GM13976 (cell line): ENCODE measurements at regions not wholly inside any gene's neighbourhood (a gene's known extent, or its start where the extent isn't known, plus 50 kb on each side); places are given as distances from the start of the nearest gene placed in this dataset.

ENCODE experiments used
- DNase-seq: peaks from one replicate; pipeline ENCODE4 v3.0.0; 2012; ENCODE audit warnings: low spot score
- CTCF ChIP-seq: IDR thresholded peaks from 2 replicates; pipeline ENCODE4 v1.5.1; 2012; ENCODE audit warnings: borderline replicate concordance, mild to moderate bottlenecking; ENCODE audit not compliant: insufficient read depth; ENCODE audit errors: extremely low read depth, missing control alignments, control extremely low read depth
- in situ Hi-C: fragments of 300-500 bp; cut with MboI; formaldehyde crosslinking; loops from one replicate; pipeline ENCODE4 v1.12.0; 2022; ENCODE audit warnings: low sequenced_read_pairs, mixed read lengths, inconsistent platforms; ENCODE audit not compliant: unreplicated experiment

- no peak for DNase-seq
- TF ChIP-seq CTCF, result no peak
- in situ Hi-C loops, result no loop called here
These were observed 268.0 kb upstream of the TANK start for GRCh38 chr2:160892204-160892603.

- in situ Hi-C loops, result no loop called here
- TF ChIP-seq CTCF, result no peak
- DNase-seq, result no peak
These were observed 266.6 kb upstream of the TANK start for GRCh38 chr2:160893581-160893980.

- TF ChIP-seq CTCF, result no peak
- DNase-seq, result no peak
- in situ Hi-C loops, result no loop called here
These were observed 261.5 kb upstream of the TANK start for GRCh38 chr2:160898581-160899307.

- no peak for DNase-seq
- in situ Hi-C loops, result no loop called here
- no peak for TF ChIP-seq CTCF
These were observed 258.6 kb upstream of the TANK start for GRCh38 chr2:160901613-160902012.

- in situ Hi-C loops, result no loop called here
- no peak for DNase-seq
- TF ChIP-seq CTCF, result no peak
These were observed 254.4 kb upstream of the TANK start for GRCh38 chr2:160905862-160906261.

GRCh38 chr2:160906878-160907277 lies 253.3 kb upstream of the TANK start:
- in situ Hi-C loops, result no loop called here
- TF ChIP-seq CTCF, result no peak
- no peak for DNase-seq
